Neural crest cell (in vitro differentiated cells): ENCODE measurements at regions not wholly inside any gene's neighbourhood (a gene's known extent, or its start where the extent isn't known, plus 50 kb on each side); places are given as distances from the start of the nearest gene placed in this dataset.

Experiments used
- DNase-seq: peaks from one replicate; pipeline ENCODE4 v3.0.0; 2021; ENCODE audit warnings: low read depth, mixed read lengths, low spot score
- H3K27ac Mint-ChIP-seq: one replicate; pipeline ENCODE4 v1.8.0; 2021; ENCODE audit warnings: mild to moderate bottlenecking, mixed read lengths; ENCODE audit not compliant: unreplicated experiment
- H3K27me3 Mint-ChIP-seq: 2 replicates; pipeline ENCODE4 v1.8.0; 2021; ENCODE audit warnings: low read depth, mild to moderate bottlenecking, mixed read lengths
- H3K36me3 Mint-ChIP-seq: 2 replicates; pipeline ENCODE4 v1.8.0; 2021; ENCODE audit warnings: low read depth, mild to moderate bottlenecking, mixed read lengths
- H3K4me1 Mint-ChIP-seq: 2 replicates; pipeline ENCODE4 v1.8.0; 2021; ENCODE audit warnings: mixed read lengths
- H3K4me3 Mint-ChIP-seq: one replicate; pipeline ENCODE4 v1.8.0; 2021; ENCODE audit warnings: mild to moderate bottlenecking, mixed read lengths
- H3K9me3 Mint-ChIP-seq: 2 replicates; pipeline ENCODE4 v1.8.0; 2021; ENCODE audit warnings: mixed read lengths
- CTCF ChIP-seq: fragments of 200-600 bp; sonication (generic); conservative IDR thresholded peaks from 2 replicates; pipeline ENCODE4 v1.5.0; 2021; ENCODE audit warnings: antibody characterized with exemption, mild to moderate bottlenecking

GRCh38 chr3:181899702-181900101 is 188.0 kb downstream of the SOX2 start:
- no peaks in the 10 kb centered on the region for H3K27me3 Mint-ChIP-seq
- DNase-seq: no peak
- H3K36me3 Mint-ChIP-seq: no peaks in the 10 kb centered on the region
- H3K27ac Mint-ChIP-seq: no peak overlapping the region
- H3K4me1 Mint-ChIP-seq: peaks cover 4% of the 10 kb centered on the region
- TF ChIP-seq CTCF: no peak
- no peaks in the 10 kb centered on the region for H3K9me3 Mint-ChIP-seq
- H3K4me3 Mint-ChIP-seq: no peak overlapping the region

DNA sequence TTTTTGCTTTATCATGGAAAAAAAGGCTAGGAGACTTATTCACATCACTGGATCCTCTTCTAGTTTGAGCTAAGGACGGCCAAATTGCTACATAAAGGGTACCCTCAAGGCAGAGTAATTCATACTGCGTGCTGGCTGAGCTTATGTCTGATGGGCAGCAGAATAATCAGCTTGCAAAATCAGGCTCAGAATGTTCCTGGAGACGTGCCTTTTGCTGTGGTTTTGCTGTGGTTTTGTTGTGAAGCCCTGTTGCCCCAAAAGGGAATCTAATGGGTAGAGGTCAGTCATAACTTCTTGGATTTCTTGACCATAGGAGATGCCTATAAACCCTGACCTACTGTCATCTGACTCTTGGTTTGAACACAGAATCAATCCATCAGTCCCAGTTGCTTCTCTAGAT is 189.9 kb downstream of the SOX2 start:
- Mint-ChIP-seq H3K4me3 (no peak overlapping the region), H3K27ac (no peak overlapping the region), H3K36me3 (no peaks in the 10 kb centered on the region), H3K9me3 (no peaks in the 10 kb centered on the region), H3K27me3 (no peaks in the 10 kb centered on the region), H3K4me1 (peaks cover under 1% of the 10 kb centered on the region)
- TF ChIP-seq CTCF: no peak
- DNase-seq: no peak

- no peak for TF ChIP-seq CTCF
Measured at GRCh38 chr3:181906338-181906737, 194.6 kb downstream of the SOX2 start.

DNA sequence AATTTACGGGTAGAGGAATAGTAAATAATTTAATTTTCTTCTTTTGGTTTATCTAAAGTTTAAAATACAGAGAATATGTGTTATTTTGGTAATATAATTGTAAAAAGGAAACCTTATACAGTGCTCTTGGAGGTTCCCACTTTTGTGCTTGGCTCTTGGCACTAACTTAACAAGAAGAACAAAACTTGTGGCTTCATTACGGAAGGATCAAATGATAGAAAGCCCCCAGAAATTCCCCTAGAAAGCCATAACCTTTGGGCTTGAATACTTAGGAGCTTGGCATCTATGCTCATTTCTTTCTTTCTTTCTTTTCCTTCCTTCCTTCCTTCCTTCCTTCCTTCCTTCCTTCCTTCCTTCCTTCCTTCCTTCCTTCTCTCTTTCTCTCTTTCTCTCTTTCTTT is 197.5 kb downstream of the SOX2 start:
- no peak for TF ChIP-seq CTCF
- no peak for DNase-seq
- H3K9me3 Mint-ChIP-seq: no peaks in the 10 kb centered on the region
- no peaks in the 10 kb centered on the region for H3K36me3 Mint-ChIP-seq
- H3K27me3 Mint-ChIP-seq: no peaks in the 10 kb centered on the region
- H3K4me1 Mint-ChIP-seq: peaks cover 4% of the 10 kb centered on the region
- no peak overlapping the region for H3K27ac Mint-ChIP-seq
- no peak overlapping the region for H3K4me3 Mint-ChIP-seq

More at GRCh38 chr3:181906338-181906737, 194.6 kb downstream of the SOX2 start:
- Mint-ChIP-seq H3K36me3 (no peaks in the 10 kb centered on the region), H3K4me1 (peaks cover 4% of the 10 kb centered on the region), H3K27me3 (no peaks in the 10 kb centered on the region), H3K4me3 (no peak overlapping the region), H3K9me3 (no peaks in the 10 kb centered on the region), H3K27ac (no peak overlapping the region)
- no peak for DNase-seq

DNA sequence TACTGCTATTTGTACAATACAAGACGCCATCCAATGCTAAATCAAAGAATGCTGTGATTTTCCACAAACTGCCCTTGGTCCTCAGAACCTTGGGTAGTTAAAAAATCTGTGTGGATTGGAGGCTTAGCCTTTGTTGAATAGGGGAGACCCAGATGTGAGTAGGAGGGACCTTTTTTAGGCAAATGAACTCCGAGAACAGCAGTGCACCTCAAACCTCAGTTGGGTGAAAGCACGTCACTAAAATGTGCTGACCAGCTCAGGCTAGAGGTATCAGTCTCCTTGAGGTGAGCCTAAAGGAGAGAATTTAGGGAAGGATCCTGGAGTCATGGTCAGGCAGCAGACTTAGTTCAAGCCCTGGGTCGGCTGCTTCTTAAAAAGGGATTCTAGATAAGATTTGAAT is 200.7 kb downstream of the SOX2 start:
- DNase-seq: no peak
- H3K36me3 Mint-ChIP-seq: no peaks in the 10 kb centered on the region
- peaks cover 25% of the 10 kb centered on the region for H3K4me1 Mint-ChIP-seq
- no peak overlapping the region for H3K4me3 Mint-ChIP-seq
- H3K27me3 Mint-ChIP-seq: no peaks in the 10 kb centered on the region
- no peak overlapping the region for H3K27ac Mint-ChIP-seq
- no peak for TF ChIP-seq CTCF
- H3K9me3 Mint-ChIP-seq: no peaks in the 10 kb centered on the region

DNA sequence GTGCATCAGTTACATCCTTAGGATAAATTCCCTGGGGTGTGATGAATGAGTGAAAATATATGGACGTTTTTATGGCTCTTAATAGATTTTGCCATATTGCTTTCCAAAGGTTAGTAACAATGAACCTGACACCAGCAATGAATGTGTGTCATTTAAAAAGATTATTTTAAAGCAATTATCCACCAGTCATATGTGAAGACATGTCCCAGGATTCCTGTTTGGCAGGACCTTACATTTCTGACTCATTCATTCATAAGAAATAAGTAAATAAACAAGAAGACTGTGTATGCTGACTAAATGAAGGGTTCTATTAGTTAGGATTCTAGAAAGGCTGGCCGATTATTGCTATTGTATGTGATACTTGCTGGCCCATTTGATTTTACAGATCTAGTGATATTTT is 201.5 kb downstream of the SOX2 start:
- Mint-ChIP-seq H3K4me3 (no peak overlapping the region), H3K27me3 (peaks cover 2% of the 10 kb centered on the region), H3K4me1 (peaks cover 24% of the 10 kb centered on the region), H3K36me3 (no peaks in the 10 kb centered on the region), H3K27ac (no peak overlapping the region), H3K9me3 (no peaks in the 10 kb centered on the region)
- no peak for DNase-seq
- no peak for TF ChIP-seq CTCF
